MM.1S (cell line): ENCODE measurements at regions not wholly inside any gene's neighbourhood (a gene's known extent, or its start where the extent isn't known, plus 50 kb on each side); places are given as distances from the start of the nearest gene placed in this dataset.

ENCODE experiments used
- DNase-seq: peaks from one replicate; pipeline ENCODE4 v3.0.0-alpha.2; 2015
- H2AFZ ChIP-seq: fragments of 300-600 bp; sonication (generic); 2 replicates; pipeline ENCODE4 v1.6.0; 2016; ENCODE audit warnings: antibody characterized with exemption, low read length
- H3F3A ChIP-seq: fragments of 300-600 bp; sonication (generic); 2 replicates; pipeline ENCODE4 v1.6.1; 2016; ENCODE audit warnings: mild to moderate bottlenecking, antibody characterized with exemption, low read length, moderate library complexity, mixed read lengths; ENCODE audit not compliant: insufficient read depth
- H3K27ac ChIP-seq: fragments of 300-600 bp; sonication (generic); 2 replicates; pipeline ENCODE4 v1.5.1; 2016; ENCODE audit warnings: mild to moderate bottlenecking, low read length
- H3K27me3 ChIP-seq: fragments of 300-600 bp; sonication (generic); replicated peaks from 2 replicates; pipeline ENCODE4 v1.6.0; 2016; ENCODE audit warnings: low read length; ENCODE audit not compliant: insufficient read depth
- H3K36me3 ChIP-seq: fragments of 300-600 bp; sonication (generic); replicated peaks from 2 replicates; pipeline ENCODE4 v1.6.1; 2016; ENCODE audit warnings: mild to moderate bottlenecking, low read length, mixed read lengths; ENCODE audit not compliant: insufficient read depth
- H3K4me1 ChIP-seq: fragments of 300-600 bp; sonication (generic); 2 replicates; pipeline ENCODE4 v1.6.1; 2016; ENCODE audit warnings: low read length, mixed read lengths
- H3K4me2 ChIP-seq: fragments of 300-600 bp; sonication (generic); 2 replicates; pipeline ENCODE4 v1.6.0; 2016; ENCODE audit warnings: low read depth, low read length
- H3K4me3 ChIP-seq: fragments of 300-600 bp; sonication (generic); 2 replicates; pipeline ENCODE4 v1.5.1; 2016; ENCODE audit warnings: low read length, mixed read lengths
- H3K79me2 ChIP-seq: fragments of 300-600 bp; sonication (generic); 2 replicates; pipeline ENCODE4 v1.6.1; 2016; ENCODE audit warnings: mixed run types, low read length, mixed read lengths
- H3K9ac ChIP-seq: fragments of 300-600 bp; sonication (generic); 2 replicates; pipeline ENCODE4 v1.6.1; 2016; ENCODE audit warnings: low read length, mixed read lengths
- H3K9me2 ChIP-seq: fragments of 300-600 bp; sonication (generic); replicated peaks from 2 replicates; pipeline ENCODE4 v1.6.1; 2016; ENCODE audit warnings: mild to moderate bottlenecking, low read length, mixed read lengths; ENCODE audit not compliant: insufficient read depth
- H3K9me3 ChIP-seq: fragments of 300-600 bp; sonication (generic); replicated peaks from 2 replicates; pipeline ENCODE4 v1.6.1; 2016; ENCODE audit warnings: mild to moderate bottlenecking, low read length, mixed read lengths; ENCODE audit not compliant: insufficient read depth
- H4K20me1 ChIP-seq: fragments of 300-600 bp; sonication (generic); 2 replicates; pipeline ENCODE4 v1.6.1; 2016; ENCODE audit warnings: mild to moderate bottlenecking, low read length, moderate library complexity, mixed read lengths; ENCODE audit not compliant: insufficient read depth
- EZH2 ChIP-seq: fragments of 300-600 bp; sonication (generic); optimal IDR thresholded peaks from 2 replicates; pipeline ENCODE3; 2017; ENCODE audit warnings: low read depth, mild to moderate bottlenecking, antibody characterized with exemption, low read length, mixed read lengths
- EZH2phosphoT487 ChIP-seq: fragments of 300-600 bp; sonication (generic); IDR thresholded peaks from 2 replicates; pipeline ENCODE4 v1.6.1; 2018; ENCODE audit warnings: antibody characterized with exemption, low read length
- TF ChIP-seq, protein P1 (sequence below): fragments of 300-600 bp; sonication (generic); IDR thresholded peaks from 2 replicates; pipeline ENCODE4 v1.5.1; 2016; ENCODE audit warnings: antibody characterized with exemption, low read length, mixed read lengths

DNA sequence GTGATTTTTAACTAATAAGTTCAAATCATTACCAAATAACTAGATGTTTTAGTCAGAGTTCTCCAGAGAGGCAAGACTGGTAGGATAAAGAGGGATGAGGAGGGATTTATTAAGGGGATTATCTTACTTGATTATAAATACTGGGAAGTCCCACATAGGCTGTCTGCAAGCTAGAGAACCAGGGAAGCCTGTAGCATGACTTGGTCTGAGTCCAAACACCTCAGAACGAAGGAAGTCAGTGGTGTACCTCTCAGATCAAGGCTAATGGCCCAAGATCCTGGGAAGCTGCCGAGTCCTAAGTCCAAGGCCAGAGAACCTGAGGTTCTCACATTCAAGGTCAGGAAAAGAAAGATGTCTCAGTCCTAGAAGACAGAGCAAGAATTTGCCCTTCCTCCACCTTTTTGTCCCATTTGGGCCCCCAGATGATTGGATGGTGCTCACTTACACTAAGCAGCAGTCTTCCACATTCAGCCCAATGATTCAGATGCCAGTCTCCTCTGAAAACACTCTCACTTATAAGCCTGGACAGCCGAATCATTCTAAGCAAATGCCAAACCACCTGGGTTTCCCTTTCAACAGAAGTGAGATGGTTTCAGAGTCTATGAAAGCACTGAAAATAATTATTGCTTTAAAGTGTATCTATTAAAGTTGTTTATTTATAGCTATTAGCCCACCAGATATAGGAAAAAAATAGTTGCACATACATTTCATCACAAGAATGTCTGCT, 1599.2 kb downstream of the OLFM4 start:
- Histone ChIP-seq H3K4me2 (no peak overlapping the region), H3K36me3 (no peaks in the 10 kb centered on the region), H3K9ac (no peak overlapping the region), H3K79me2 (no peaks in the 10 kb centered on the region), H3F3A (no peaks in the 10 kb centered on the region), H3K27me3 (no peaks in the 10 kb centered on the region), H3K4me1 (no peaks in the 10 kb centered on the region), H4K20me1 (no peaks in the 10 kb centered on the region), H3K9me3 (no peaks in the 10 kb centered on the region), H3K9me2 (no peaks in the 10 kb centered on the region), H2AFZ (no peak overlapping the region), H3K27ac (no peak overlapping the region), H3K4me3 (no peak overlapping the region)
- TF ChIP-seq EZH2phosphoT487 (no peak), EZH2 (no peak)
- TF ChIP-seq, protein P1, sequence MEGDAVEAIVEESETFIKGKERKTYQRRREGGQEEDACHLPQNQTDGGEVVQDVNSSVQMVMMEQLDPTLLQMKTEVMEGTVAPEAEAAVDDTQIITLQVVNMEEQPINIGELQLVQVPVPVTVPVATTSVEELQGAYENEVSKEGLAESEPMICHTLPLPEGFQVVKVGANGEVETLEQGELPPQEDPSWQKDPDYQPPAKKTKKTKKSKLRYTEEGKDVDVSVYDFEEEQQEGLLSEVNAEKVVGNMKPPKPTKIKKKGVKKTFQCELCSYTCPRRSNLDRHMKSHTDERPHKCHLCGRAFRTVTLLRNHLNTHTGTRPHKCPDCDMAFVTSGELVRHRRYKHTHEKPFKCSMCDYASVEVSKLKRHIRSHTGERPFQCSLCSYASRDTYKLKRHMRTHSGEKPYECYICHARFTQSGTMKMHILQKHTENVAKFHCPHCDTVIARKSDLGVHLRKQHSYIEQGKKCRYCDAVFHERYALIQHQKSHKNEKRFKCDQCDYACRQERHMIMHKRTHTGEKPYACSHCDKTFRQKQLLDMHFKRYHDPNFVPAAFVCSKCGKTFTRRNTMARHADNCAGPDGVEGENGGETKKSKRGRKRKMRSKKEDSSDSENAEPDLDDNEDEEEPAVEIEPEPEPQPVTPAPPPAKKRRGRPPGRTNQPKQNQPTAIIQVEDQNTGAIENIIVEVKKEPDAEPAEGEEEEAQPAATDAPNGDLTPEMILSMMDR = no peak
- no peak for DNase-seq

DNA sequence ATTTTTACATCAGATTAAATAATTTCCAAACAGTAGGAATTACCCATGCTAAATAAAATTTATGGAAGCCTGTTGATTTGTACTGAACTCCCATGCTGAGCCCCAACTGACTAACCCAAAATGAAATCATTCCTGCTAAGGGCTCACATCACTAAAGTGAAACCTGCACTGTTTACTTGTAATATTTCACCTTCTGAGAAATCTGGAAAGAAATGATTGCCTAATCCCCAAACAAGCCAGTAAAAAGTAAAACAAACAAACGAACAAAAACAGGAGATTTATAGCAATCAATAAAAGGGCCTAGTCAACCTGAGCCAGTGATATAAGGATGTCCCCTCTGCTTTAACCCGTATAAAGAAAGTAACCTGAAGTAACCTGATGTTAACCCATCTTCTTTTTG, 1599.8 kb downstream of the OLFM4 start:
- H4K20me1 ChIP-seq = no peaks in the 10 kb centered on the region
- H3K27ac ChIP-seq = no peak overlapping the region
- H2AFZ ChIP-seq = no peak overlapping the region
- no peaks in the 10 kb centered on the region for H3K9me2 ChIP-seq
- H3K79me2 ChIP-seq = no peaks in the 10 kb centered on the region
- H3K36me3 ChIP-seq = no peaks in the 10 kb centered on the region
- no peak overlapping the region for H3K9ac ChIP-seq
- H3K4me2 ChIP-seq = no peak overlapping the region
- no peak for TF ChIP-seq EZH2phosphoT487
- TF ChIP-seq EZH2 = no peak
- TF ChIP-seq, protein P1 = no peak
- no peak overlapping the region for H3K4me3 ChIP-seq
- H3K9me3 ChIP-seq = no peaks in the 10 kb centered on the region
- H3F3A ChIP-seq = no peaks in the 10 kb centered on the region
- DNase-seq = no peak
- no peaks in the 10 kb centered on the region for H3K4me1 ChIP-seq
- no peaks in the 10 kb centered on the region for H3K27me3 ChIP-seq

DNA sequence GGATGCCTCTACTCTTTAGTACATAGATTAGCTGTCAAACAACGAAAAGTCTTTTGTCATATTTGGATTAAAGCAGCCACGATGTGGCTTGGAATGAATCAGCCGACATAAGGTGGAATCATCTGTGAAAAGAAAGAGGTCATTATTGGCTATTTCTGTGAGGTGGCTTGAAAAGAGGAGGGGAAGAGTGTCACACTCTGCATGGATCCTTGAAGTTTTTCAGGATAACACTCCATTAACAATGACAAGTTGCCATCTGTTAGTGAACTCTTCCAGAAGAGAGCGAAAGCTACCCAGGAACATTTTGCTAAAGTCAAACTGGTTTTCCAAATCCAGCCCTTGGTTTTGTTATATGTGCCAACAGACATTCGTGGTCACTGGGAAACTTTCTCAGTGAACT, 1604.8 kb downstream of the OLFM4 start:
- H3K9ac ChIP-seq = no peak overlapping the region
- DNase-seq = no peak
- H3K27me3 ChIP-seq = no peaks in the 10 kb centered on the region
- no peak overlapping the region for H3K4me2 ChIP-seq
- H4K20me1 ChIP-seq = no peaks in the 10 kb centered on the region
- H3K4me1 ChIP-seq = no peaks in the 10 kb centered on the region
- H3F3A ChIP-seq = no peaks in the 10 kb centered on the region
- TF ChIP-seq EZH2phosphoT487 = no peak
- TF ChIP-seq, protein P1 = no peak
- no peaks in the 10 kb centered on the region for H3K79me2 ChIP-seq
- no peaks in the 10 kb centered on the region for H3K9me2 ChIP-seq
- H3K27ac ChIP-seq = no peak overlapping the region
- no peaks in the 10 kb centered on the region for H3K36me3 ChIP-seq
- H3K4me3 ChIP-seq = no peak overlapping the region
- H2AFZ ChIP-seq = no peak overlapping the region
- H3K9me3 ChIP-seq = no peaks in the 10 kb centered on the region
